Astrocyte of the cerebellum (primary cell): ENCODE measurements at regions not wholly inside any gene's neighbourhood (a gene's known extent, or its start where the extent isn't known, plus 50 kb on each side); places are given as distances from the start of the nearest gene placed in this dataset.

Experiments used
- DNase-seq: peaks from one replicate; pipeline ENCODE4 v3.0.0-alpha.2; 2011; ENCODE audit warnings: low read depth
- H3K4me3 ChIP-seq: 2 replicates; pipeline ENCODE4 v1.5.1; 2011; ENCODE audit warnings: mild to moderate bottlenecking, low read depth, low read length, moderate library complexity
- CTCF ChIP-seq: IDR thresholded peaks from 2 replicates; pipeline ENCODE4 v1.5.1; 2012; ENCODE audit warnings: low read length, low read depth, moderate library complexity, mild to moderate bottlenecking; ENCODE audit errors: missing control alignments
- in situ Hi-C: cut with HindIII; loops from 2 replicates; pipeline ENCODE4 v1.10.0; 2017; ENCODE audit warnings: low sequenced_read_pairs

GRCh38 chr3:65026151-65026550 is 338.4 kb upstream of the ADAMTS9 start:
- TF ChIP-seq CTCF: no peak
- DNase-seq: no peak
- H3K4me3 ChIP-seq: no peak overlapping the region
- in situ Hi-C loops: no loop called here

- H3K4me3 ChIP-seq: no peak overlapping the region
- TF ChIP-seq CTCF: no peak
- no peak for DNase-seq
- in situ Hi-C loops: no loop called here
Observed at GRCh38 chr3:65024148-65024547, 336.3 kb upstream of the ADAMTS9 start.

DNA sequence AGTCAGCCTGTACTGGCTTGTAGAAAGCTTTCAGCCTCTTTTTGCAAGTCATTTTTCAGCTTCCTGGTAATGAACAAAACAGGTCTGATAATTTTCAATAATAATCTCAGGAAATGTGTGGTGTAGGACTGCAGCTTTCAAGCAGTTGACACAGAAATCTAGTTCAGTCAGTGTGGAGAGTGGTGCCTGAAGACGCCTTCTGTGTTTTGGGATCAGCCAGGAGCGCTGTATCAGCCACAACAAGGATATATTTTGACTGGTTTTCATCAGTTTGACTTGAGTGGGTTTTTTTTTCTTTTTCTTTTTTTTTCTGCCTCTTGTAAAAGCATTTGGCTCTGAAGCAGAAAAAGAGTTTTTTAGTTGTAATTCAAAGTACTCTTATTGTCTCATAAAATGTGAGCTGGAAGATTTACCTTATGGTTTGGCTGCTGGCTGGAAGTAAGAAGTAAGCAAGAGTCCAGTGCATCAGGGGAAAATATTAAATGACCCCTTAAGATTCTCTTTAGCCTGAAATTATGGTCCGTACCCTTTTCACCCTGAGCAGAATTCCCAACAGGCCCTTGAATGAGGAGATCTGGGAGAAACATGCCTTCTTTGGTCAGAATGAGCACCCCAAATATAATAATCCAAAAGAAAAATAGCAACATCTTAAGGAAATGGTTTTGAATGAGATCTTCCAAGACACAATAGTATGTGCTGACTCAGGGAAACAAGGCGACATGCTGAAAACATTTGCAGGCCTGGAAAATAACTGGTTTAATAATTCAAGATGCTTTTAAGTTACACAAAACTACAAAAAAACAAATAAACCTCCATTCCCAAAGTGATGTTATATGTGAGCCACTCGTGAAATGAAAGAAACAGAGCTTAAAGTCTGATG is 332.7 kb upstream of the ADAMTS9 start:
- no peak for TF ChIP-seq CTCF
- H3K4me3 ChIP-seq: no peak overlapping the region
- no peak for DNase-seq
- in situ Hi-C loops: no loop called here

GRCh38 chr3:65019443-65020055 is 331.7 kb upstream of the ADAMTS9 start:
- in situ Hi-C loops: no loop called here
- H3K4me3 ChIP-seq: no peak overlapping the region
- no peak for DNase-seq
- no peak for TF ChIP-seq CTCF

DNA sequence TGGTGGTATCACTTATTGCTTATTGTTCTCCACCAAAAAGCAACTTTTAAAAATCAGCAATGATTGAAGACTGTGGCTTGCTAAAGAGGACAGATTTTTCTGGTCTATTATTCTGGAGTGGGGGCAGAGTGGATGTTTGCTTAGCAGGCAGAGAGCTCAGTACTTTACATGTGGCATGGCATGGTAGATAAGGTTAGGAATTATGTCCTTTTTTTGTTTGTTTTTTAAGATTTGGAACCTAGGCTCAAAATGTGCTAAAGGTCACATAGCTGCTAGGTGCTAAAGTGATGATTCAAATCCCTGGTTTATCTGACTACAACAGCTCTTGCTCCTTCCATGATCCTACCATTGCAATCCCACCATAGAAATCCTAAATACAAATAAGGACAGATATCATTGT is 331.0 kb upstream of the ADAMTS9 start:
- DNase-seq: no peak
- in situ Hi-C loops: no loop called here

GRCh38 chr3:65017359-65017758 is 329.6 kb upstream of the ADAMTS9 start:
- DNase-seq: no peak
- no peak for TF ChIP-seq CTCF
- in situ Hi-C loops: no loop called here
- H3K4me3 ChIP-seq: no peak overlapping the region

More for the DNA sequence above, 331.0 kb upstream of the ADAMTS9 start:
- no peak for TF ChIP-seq CTCF
- H3K4me3 ChIP-seq: no peak overlapping the region
